SK-N-SH (cell line): ENCODE measurements at regions not wholly inside any gene's neighbourhood (a gene's known extent, or its start where the extent isn't known, plus 50 kb on each side); places are given as distances from the start of the nearest gene placed in this dataset.

Experiments used
- ELF1 ChIP-seq: IDR thresholded peaks from 2 replicates; pipeline ENCODE4 v1.4.0; 2012
- EP300 ChIP-seq, 2 experiments: IDR thresholded peaks; 2 replicates each; pipeline versions ENCODE4 v1.4.0 to v1.6.1; 2012; ENCODE audit warnings: borderline replicate concordance in 1 of 2, low read depth in 1 of 2, low read length in 1 of 2
- EZH2phosphoT487 ChIP-seq: fragments of 200-600 bp; sonication (generic); IDR thresholded peaks from 2 replicates; pipeline ENCODE4 v1.6.1; 2017; ENCODE audit warnings: low read depth, mixed run types, mild to moderate bottlenecking, antibody characterized with exemption, moderate library complexity, borderline replicate concordance
- NRF1 ChIP-seq: IDR thresholded peaks from 2 replicates; pipeline ENCODE4 v1.6.1; 2012; ENCODE audit warnings: low read depth, mild to moderate bottlenecking, low read length
- POLR2AphosphoS5 ChIP-seq: IDR thresholded peaks from 2 replicates; pipeline ENCODE4 v1.6.1; 2012; ENCODE audit warnings: low read depth, low read length
- SIN3A ChIP-seq: IDR thresholded peaks from 2 replicates; pipeline ENCODE4 v1.6.1; 2012; ENCODE audit warnings: low read depth, mild to moderate bottlenecking, low read length, moderate library complexity, borderline replicate concordance
- TF ChIP-seq, protein P1 (sequence below): fragments of 200-600 bp; sonication (generic); IDR thresholded peaks from 2 replicates; pipeline ENCODE4 v1.6.1; 2017; ENCODE audit warnings: antibody characterized with exemption, mild to moderate bottlenecking, moderate library complexity
- TF ChIP-seq, protein P2 (sequence below): IDR thresholded peaks from 2 replicates; pipeline ENCODE4 v1.4.0; 2012; ENCODE audit warnings: low read depth

DNA sequence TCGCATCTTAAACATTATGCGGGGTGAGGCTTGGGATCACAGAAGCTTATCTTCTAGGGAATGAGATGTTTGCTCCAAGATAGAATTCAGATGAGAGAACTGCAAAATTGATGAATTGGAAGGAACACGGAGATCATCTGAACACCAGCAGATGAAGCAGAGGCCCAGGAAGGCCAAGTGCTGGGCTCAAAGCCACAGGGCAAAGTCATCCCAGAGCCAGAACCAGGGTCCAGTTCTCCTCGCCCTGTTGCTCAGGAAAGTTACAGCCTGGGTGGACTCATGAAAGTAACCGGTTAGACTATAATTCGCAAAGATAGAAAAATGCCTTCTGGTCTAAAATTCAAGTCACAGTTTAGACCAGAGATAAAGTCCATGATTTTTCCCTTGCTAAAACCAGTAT is 456.1 kb upstream of the ID2 start:
- TF ChIP-seq SIN3A (no peak), EP300 (IDR thresholded peaks at IDR 0.05; ENCODE audit: borderline replicate concordance in 1 of 2, low read depth in 1 of 2, low read length in 1 of 2) (no peak), ELF1 (no peak), POLR2AphosphoS5 (no peak), NRF1 (no peak), EZH2phosphoT487 (no peak)
- TF ChIP-seq, protein P1, sequence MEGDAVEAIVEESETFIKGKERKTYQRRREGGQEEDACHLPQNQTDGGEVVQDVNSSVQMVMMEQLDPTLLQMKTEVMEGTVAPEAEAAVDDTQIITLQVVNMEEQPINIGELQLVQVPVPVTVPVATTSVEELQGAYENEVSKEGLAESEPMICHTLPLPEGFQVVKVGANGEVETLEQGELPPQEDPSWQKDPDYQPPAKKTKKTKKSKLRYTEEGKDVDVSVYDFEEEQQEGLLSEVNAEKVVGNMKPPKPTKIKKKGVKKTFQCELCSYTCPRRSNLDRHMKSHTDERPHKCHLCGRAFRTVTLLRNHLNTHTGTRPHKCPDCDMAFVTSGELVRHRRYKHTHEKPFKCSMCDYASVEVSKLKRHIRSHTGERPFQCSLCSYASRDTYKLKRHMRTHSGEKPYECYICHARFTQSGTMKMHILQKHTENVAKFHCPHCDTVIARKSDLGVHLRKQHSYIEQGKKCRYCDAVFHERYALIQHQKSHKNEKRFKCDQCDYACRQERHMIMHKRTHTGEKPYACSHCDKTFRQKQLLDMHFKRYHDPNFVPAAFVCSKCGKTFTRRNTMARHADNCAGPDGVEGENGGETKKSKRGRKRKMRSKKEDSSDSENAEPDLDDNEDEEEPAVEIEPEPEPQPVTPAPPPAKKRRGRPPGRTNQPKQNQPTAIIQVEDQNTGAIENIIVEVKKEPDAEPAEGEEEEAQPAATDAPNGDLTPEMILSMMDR: no peak
- TF ChIP-seq, protein P2, sequence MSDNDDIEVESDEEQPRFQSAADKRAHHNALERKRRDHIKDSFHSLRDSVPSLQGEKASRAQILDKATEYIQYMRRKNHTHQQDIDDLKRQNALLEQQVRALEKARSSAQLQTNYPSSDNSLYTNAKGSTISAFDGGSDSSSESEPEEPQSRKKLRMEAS: no peak
